ENCODE measurements at regions not wholly inside any gene's neighbourhood (a gene's known extent, or its start where the extent isn't known, plus 50 kb on each side); places are given as distances from the start of the nearest gene placed in this dataset.

DNA sequence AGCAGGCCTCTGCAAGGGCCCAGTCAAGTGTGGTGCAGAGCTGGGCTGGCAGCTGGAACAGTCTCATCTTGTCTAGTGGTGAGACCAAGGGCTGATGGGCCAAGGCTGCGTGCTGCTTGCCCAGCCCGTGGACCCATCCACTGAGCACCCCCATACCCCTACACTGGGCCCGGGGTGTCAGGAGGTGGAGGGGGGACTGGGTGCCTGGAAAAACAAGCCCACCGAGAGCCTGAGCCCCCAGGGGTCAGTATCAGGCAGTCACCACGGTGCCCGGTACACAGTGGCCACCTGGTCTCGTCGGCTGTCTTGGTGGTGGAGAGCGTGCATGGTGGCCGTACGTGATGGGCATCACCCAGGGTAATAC is 238.3 kb downstream of the SEC14L1 start (continued):
- TF ChIP-seq, protein P1, sequence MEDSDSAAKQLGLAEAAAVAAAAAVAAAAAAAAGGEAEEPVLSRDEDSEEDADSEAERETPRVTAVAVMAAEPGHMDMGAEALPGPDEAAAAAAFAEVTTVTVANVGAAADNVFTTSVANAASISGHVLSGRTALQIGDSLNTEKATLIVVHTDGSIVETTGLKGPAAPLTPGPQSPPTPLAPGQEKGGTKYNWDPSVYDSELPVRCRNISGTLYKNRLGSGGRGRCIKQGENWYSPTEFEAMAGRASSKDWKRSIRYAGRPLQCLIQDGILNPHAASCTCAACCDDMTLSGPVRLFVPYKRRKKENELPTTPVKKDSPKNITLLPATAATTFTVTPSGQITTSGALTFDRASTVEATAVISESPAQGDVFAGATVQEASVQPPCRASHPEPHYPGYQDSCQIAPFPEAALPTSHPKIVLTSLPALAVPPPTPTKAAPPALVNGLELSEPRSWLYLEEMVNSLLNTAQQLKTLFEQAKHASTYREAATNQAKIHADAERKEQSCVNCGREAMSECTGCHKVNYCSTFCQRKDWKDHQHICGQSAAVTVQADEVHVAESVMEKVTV (CRISPR knock-in tag; IDR thresholded peaks at IDR 0.05): no peak
- TF ChIP-seq C11orf30 (IDR thresholded peaks at IDR 0.05; ENCODE audit: low read depth) (no peak), XRCC5 (IDR thresholded peaks at IDR 0.05; ENCODE audit: low read depth, low read length) (no peak), SP2 (IDR thresholded peaks at IDR 0.05; ENCODE audit: extremely low read depth, low read depth, low read length, poor library complexity, severe bottlenecking) (no peak), SAFB (IDR thresholded peaks at IDR 0.05; ENCODE audit: borderline replicate concordance, low read depth, low read length) (no peak), ZNF695 (CRISPR knock-in tag; IDR thresholded peaks at IDR 0.05) (no peak)
- TF ChIP-seq, protein P2, sequence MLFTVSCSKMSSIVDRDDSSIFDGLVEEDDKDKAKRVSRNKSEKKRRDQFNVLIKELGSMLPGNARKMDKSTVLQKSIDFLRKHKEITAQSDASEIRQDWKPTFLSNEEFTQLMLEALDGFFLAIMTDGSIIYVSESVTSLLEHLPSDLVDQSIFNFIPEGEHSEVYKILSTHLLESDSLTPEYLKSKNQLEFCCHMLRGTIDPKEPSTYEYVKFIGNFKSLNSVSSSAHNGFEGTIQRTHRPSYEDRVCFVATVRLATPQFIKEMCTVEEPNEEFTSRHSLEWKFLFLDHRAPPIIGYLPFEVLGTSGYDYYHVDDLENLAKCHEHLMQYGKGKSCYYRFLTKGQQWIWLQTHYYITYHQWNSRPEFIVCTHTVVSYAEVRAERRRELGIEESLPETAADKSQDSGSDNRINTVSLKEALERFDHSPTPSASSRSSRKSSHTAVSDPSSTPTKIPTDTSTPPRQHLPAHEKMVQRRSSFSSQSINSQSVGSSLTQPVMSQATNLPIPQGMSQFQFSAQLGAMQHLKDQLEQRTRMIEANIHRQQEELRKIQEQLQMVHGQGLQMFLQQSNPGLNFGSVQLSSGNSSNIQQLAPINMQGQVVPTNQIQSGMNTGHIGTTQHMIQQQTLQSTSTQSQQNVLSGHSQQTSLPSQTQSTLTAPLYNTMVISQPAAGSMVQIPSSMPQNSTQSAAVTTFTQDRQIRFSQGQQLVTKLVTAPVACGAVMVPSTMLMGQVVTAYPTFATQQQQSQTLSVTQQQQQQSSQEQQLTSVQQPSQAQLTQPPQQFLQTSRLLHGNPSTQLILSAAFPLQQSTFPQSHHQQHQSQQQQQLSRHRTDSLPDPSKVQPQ (CRISPR knock-in tag; IDR thresholded peaks at IDR 0.05; ENCODE audit: borderline replicate concordance): no peak

DNA sequence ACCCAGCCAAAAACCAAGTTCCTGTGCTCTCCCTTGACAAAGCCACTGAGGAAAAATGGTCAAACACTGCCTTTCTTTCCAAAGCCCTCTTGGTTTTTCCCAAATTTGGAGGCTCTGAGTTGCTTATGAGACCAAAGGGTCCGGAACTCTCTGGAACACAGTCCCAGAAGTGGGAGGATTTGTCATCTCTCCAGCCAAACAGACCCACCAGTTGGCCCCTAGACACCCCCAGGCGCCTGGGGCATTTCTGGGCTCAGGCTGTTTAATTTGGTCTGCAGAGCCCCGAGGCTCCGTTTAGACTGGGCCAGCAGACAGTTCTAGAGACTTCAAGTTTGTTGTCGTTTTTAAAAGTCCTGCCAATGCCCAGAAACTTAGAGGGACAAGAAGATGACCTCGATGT is 239.1 kb downstream of the SEC14L1 start:
- in situ Hi-C loops (cut with MboI): no loop called here
- CTCF ChIA-PET (ENCODE audit: low intra/inter-chr PET ratio): no interaction called here
- WGBS (ENCODE audit: insufficient coverage, low coverage, missing lambda C conversion rate): 63% methylated on average over 5 of the region's 6 CpGs
- POLR2A ChIA-PET: no interaction called here
- FAIRE-seq: no peak
- Histone ChIP-seq H3K4me2 (ENCODE audit: insufficient read depth, low read length) (no peak overlapping the region), H3K27ac (ENCODE audit: extremely low read depth, low read depth, low read length) (no peak overlapping the region), H3K4me1 (replicated peaks in 1 of 2; ENCODE audit: control insufficient read depth in 2 of 2, insufficient read depth in 2 of 2, low read length in 2 of 2) (peaks cover 13 to 44% of the 10 kb centered on the region in 2 experiments), H3K9ac (ENCODE audit: insufficient read depth in 1 of 2, low read depth in 2 of 2, low read length in 2 of 2) (no peak overlapping the region), H3K9me1 (ENCODE audit: control insufficient read depth, insufficient read depth, low read length) (peaks cover 9% of the 10 kb centered on the region), H4K20me1 (replicated peaks; ENCODE audit: control insufficient read depth, insufficient read depth, low read length) (peaks cover 79% of the 10 kb centered on the region), H3K79me2 (ENCODE audit: control insufficient read depth, insufficient read depth, low read length) (peaks cover 56% of the 10 kb centered on the region), H2AFZ (ENCODE audit: low read depth, low read length) (no peak overlapping the region), H3K9me3 (replicated peaks; ENCODE audit: control insufficient read depth, insufficient read depth, low read depth, low read length) (no peaks in the 10 kb centered on the region), H3K4me3 (no peak overlapping the region), H3K36me3 (ENCODE audit: control insufficient read depth, insufficient read depth, low read length) (peaks cover 6% of the 10 kb centered on the region; the same call in 1 of the 3 replicates), H3K27me3 (ENCODE audit: control insufficient read depth in 2 of 2, insufficient read depth in 2 of 2, low read length in 2 of 2) (no peaks in the 10 kb centered on the region)
- no peak for ATAC-seq
- DNase-seq (ENCODE audit: extremely low read depth in 1 of 4, low spot score in 3 of 4): no peak
- intact Hi-C loops (cut with micrococcal nuclease): no loop called here
- BruUV-seq (replicated peaks): no TSS peak
- TF ChIP-seq NFXL1 (CRISPR knock-in tag; IDR thresholded peaks at IDR 0.05) (no peak), TEAD2 (tag; IDR thresholded peaks at IDR 0.05) (no peak), ZNF436 (CRISPR knock-in tag; IDR thresholded peaks at IDR 0.05) (no peak), C11orf30 (IDR thresholded peaks at IDR 0.05; ENCODE audit: low read depth) (no peak), NFYB (IDR thresholded peaks at IDR 0.05; ENCODE audit: extremely low read depth, insufficient read length) (no peak)
- TF ChIP-seq, protein P3, sequence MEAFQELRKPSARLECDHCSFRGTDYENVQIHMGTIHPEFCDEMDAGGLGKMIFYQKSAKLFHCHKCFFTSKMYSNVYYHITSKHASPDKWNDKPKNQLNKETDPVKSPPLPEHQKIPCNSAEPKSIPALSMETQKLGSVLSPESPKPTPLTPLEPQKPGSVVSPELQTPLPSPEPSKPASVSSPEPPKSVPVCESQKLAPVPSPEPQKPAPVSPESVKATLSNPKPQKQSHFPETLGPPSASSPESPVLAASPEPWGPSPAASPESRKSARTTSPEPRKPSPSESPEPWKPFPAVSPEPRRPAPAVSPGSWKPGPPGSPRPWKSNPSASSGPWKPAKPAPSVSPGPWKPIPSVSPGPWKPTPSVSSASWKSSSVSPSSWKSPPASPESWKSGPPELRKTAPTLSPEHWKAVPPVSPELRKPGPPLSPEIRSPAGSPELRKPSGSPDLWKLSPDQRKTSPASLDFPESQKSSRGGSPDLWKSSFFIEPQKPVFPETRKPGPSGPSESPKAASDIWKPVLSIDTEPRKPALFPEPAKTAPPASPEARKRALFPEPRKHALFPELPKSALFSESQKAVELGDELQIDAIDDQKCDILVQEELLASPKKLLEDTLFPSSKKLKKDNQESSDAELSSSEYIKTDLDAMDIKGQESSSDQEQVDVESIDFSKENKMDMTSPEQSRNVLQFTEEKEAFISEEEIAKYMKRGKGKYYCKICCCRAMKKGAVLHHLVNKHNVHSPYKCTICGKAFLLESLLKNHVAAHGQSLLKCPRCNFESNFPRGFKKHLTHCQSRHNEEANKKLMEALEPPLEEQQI (IDR thresholded peaks at IDR 0.05): no peak
